ENCODE measurements at regions not wholly inside any gene's neighbourhood (a gene's known extent, or its start where the extent isn't known, plus 50 kb on each side); places are given as distances from the start of the nearest gene placed in this dataset.

DNA sequence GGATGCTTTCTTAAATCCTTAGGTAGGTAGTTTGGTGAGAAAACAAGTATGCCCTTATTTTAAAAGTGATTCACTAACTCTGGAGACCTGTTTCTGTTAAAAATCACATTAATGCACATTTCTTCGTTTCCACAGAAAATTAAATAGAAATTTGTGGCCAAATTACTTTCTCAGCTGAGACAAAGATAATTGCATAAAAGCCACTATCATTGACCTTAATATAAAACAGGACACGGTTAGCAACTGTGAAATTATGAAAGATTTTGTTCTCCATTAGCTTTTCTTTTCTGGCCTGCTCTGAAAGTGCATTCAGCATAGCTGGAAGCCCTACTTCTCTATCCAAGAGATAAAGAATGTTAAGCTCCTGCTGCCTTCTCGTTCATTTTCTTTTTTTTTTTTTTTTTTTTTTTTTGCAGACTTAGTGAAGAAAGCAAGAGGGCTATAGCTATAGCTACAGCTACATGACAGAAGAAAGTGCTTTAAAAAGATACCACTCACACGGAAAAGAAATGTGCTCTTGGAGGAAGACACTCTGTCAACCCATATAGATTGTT lies 576.9 kb downstream of the OTOL1 start:
- ATAC-seq (no peak), DNase-seq (ENCODE audit: low read depth, low spot score) (no peak)
- no peaks in the 10 kb centered on the region for H3K79me2 ChIP-seq (ENCODE audit: insufficient read depth, low read length)
- H3K4me2 ChIP-seq (ENCODE audit: low read length): no peak overlapping the region
- H3K4me3 ChIP-seq (replicated peaks in 1 of 2; ENCODE audit: low read depth in 1 of 2, low read length in 2 of 2): no peak overlapping the region
- ChIA-PET RAD21 (ENCODE audit: low non-redundant PET in 1 of 2, low total read pairs in 2 of 2, uncharacterized antibody in 2 of 2, unreplicated experiment in 2 of 2) (no interaction called here), CTCF (no interaction called here), POLR2A (no interaction called here)
- H3K9me2 ChIP-seq (ENCODE audit: insufficient read depth): no peaks in the 10 kb centered on the region
- H3K9me3 ChIP-seq (ENCODE audit: control insufficient read depth in 1 of 2, insufficient read depth in 1 of 2, low read depth in 1 of 2, low read length in 2 of 2): no peaks in the 10 kb centered on the region
- BruUV-seq (replicated peaks): no TSS peak
- H3K36me3 ChIP-seq (ENCODE audit: control insufficient read depth in 1 of 2, insufficient read depth in 2 of 2, low read length in 2 of 2): no peaks in the 10 kb centered on the region
- no peaks in the 10 kb centered on the region for H4K20me1 ChIP-seq (ENCODE audit: insufficient read depth)
- H3K27me3 ChIP-seq (ENCODE audit: insufficient read depth, low read length): no peaks in the 10 kb centered on the region
- H3K9ac ChIP-seq (ENCODE audit: low read length): no peak overlapping the region
- no peaks in the 10 kb centered on the region for H3K4me1 ChIP-seq (ENCODE audit: control insufficient read depth in 1 of 2, insufficient read depth in 2 of 2, low read length in 2 of 2)
- H2AFZ ChIP-seq (ENCODE audit: low read depth, low read length, poor library complexity, severe bottlenecking): no peak overlapping the region
- TF ChIP-seq RAD21 (IDR thresholded peaks at IDR 0.05; ENCODE audit: low read depth) (no peak), CEBPB (IDR thresholded peaks at IDR 0.05; ENCODE audit: low read depth) (no peak), TCF7L2 (IDR thresholded peaks at IDR 0.05; ENCODE audit: borderline replicate concordance, extremely low read depth, insufficient read depth, insufficient read length) (no peak), CBX3 (IDR thresholded peaks at IDR 0.05; ENCODE audit: low read depth) (no peak), POLR2AphosphoS5 (IDR thresholded peaks at IDR 0.05; ENCODE audit: low read depth, low read length) (no peak), FOSL1 (IDR thresholded peaks at IDR 0.05; ENCODE audit: low read depth) (no peak), SIN3A (IDR thresholded peaks at IDR 0.05; ENCODE audit: low read depth) (no peak), SP1 (IDR thresholded peaks at IDR 0.05; ENCODE audit: low read depth) (no peak)
- TF ChIP-seq, protein P1, sequence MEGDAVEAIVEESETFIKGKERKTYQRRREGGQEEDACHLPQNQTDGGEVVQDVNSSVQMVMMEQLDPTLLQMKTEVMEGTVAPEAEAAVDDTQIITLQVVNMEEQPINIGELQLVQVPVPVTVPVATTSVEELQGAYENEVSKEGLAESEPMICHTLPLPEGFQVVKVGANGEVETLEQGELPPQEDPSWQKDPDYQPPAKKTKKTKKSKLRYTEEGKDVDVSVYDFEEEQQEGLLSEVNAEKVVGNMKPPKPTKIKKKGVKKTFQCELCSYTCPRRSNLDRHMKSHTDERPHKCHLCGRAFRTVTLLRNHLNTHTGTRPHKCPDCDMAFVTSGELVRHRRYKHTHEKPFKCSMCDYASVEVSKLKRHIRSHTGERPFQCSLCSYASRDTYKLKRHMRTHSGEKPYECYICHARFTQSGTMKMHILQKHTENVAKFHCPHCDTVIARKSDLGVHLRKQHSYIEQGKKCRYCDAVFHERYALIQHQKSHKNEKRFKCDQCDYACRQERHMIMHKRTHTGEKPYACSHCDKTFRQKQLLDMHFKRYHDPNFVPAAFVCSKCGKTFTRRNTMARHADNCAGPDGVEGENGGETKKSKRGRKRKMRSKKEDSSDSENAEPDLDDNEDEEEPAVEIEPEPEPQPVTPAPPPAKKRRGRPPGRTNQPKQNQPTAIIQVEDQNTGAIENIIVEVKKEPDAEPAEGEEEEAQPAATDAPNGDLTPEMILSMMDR (IDR thresholded peaks at IDR 0.05 in 2 of 3, conservative IDR thresholded peaks at IDR 0.05 in 1 of 3; ENCODE audit: borderline replicate concordance in 1 of 3, insufficient read depth in 1 of 3, low read depth in 2 of 3, low read length in 2 of 3): no peak
- TF ChIP-seq, protein P2, sequence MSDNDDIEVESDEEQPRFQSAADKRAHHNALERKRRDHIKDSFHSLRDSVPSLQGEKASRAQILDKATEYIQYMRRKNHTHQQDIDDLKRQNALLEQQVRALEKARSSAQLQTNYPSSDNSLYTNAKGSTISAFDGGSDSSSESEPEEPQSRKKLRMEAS (IDR thresholded peaks at IDR 0.05): no peak
- TF ChIP-seq, protein P3, sequence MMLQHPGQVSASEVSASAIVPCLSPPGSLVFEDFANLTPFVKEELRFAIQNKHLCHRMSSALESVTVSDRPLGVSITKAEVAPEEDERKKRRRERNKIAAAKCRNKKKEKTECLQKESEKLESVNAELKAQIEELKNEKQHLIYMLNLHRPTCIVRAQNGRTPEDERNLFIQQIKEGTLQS (IDR thresholded peaks at IDR 0.05): no peak
- TF ChIP-seq, protein P4, sequence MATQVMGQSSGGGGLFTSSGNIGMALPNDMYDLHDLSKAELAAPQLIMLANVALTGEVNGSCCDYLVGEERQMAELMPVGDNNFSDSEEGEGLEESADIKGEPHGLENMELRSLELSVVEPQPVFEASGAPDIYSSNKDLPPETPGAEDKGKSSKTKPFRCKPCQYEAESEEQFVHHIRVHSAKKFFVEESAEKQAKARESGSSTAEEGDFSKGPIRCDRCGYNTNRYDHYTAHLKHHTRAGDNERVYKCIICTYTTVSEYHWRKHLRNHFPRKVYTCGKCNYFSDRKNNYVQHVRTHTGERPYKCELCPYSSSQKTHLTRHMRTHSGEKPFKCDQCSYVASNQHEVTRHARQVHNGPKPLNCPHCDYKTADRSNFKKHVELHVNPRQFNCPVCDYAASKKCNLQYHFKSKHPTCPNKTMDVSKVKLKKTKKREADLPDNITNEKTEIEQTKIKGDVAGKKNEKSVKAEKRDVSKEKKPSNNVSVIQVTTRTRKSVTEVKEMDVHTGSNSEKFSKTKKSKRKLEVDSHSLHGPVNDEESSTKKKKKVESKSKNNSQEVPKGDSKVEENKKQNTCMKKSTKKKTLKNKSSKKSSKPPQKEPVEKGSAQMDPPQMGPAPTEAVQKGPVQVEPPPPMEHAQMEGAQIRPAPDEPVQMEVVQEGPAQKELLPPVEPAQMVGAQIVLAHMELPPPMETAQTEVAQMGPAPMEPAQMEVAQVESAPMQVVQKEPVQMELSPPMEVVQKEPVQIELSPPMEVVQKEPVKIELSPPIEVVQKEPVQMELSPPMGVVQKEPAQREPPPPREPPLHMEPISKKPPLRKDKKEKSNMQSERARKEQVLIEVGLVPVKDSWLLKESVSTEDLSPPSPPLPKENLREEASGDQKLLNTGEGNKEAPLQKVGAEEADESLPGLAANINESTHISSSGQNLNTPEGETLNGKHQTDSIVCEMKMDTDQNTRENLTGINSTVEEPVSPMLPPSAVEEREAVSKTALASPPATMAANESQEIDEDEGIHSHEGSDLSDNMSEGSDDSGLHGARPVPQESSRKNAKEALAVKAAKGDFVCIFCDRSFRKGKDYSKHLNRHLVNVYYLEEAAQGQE (IDR thresholded peaks at IDR 0.05; ENCODE audit: low read depth): no peak
- TF ChIP-seq, protein P5, sequence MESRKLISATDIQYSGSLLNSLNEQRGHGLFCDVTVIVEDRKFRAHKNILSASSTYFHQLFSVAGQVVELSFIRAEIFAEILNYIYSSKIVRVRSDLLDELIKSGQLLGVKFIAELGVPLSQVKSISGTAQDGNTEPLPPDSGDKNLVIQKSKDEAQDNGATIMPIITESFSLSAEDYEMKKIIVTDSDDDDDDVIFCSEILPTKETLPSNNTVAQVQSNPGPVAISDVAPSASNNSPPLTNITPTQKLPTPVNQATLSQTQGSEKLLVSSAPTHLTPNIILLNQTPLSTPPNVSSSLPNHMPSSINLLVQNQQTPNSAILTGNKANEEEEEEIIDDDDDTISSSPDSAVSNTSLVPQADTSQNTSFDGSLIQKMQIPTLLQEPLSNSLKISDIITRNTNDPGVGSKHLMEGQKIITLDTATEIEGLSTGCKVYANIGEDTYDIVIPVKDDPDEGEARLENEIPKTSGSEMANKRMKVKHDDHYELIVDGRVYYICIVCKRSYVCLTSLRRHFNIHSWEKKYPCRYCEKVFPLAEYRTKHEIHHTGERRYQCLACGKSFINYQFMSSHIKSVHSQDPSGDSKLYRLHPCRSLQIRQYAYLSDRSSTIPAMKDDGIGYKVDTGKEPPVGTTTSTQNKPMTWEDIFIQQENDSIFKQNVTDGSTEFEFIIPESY (IDR thresholded peaks at IDR 0.05; ENCODE audit: extremely low read depth, insufficient replicate concordance, low read length): no peak
- H3K27ac ChIP-seq (ENCODE audit: low read depth, low read length): no peak overlapping the region
- intact Hi-C loops (cut with micrococcal nuclease): no loop called here

All from HCT116 (cell line).